Germinal center (tissue), 1 donor: ENCODE measurements at regions not wholly inside any gene's neighbourhood (a gene's known extent, or its start where the extent isn't known, plus 50 kb on each side); places are given as distances from the start of the nearest gene placed in this dataset.
"Not testable (repeated sequence)": the region's sequence is repeated elsewhere in the genome, so short reads cannot be mapped to it uniquely, and the experiment has no call there.

Source experiments
- DNase-seq: peaks from one replicate; pipeline ENCODE4 v3.0.0; 2012; ENCODE audit warnings: mixed read lengths, low spot score

- DNase-seq = no peak
These were observed 267.8 kb upstream of the NRP1 start for GRCh38 chr10:33602278-33602677.

GRCh38 chr10:33600381-33600780, 265.9 kb upstream of the NRP1 start:
- no peak for DNase-seq

GRCh38 chr10:33596422-33596821, 262.0 kb upstream of the NRP1 start:
- DNase-seq = no peak

- no peak for DNase-seq
These were observed 260.0 kb upstream of the NRP1 start for GRCh38 chr10:33594475-33594874.

GRCh38 chr10:33588974-33589600, 254.6 kb upstream of the NRP1 start:
- DNase-seq = no peak

GRCh38 chr10:33584596-33584995, 250.1 kb upstream of the NRP1 start:
- not testable (repeated sequence) for DNase-seq

GRCh38 chr10:33579996-33580395, 245.5 kb upstream of the NRP1 start:
- no peak for DNase-seq

GRCh38 chr10:33573606-33574005, 239.1 kb upstream of the NRP1 start:
- no peak for DNase-seq

GRCh38 chr10:33571616-33572015, 237.1 kb upstream of the NRP1 start:
- DNase-seq = no peak

GRCh38 chr10:33570495-33570894, 236.0 kb upstream of the NRP1 start:
- DNase-seq = no peak

- DNase-seq = no peak
These were observed 235.2 kb upstream of the NRP1 start for GRCh38 chr10:33569702-33570101.

GRCh38 chr10:33566426-33566825, 232.0 kb upstream of the NRP1 start:
- no peak for DNase-seq

GRCh38 chr10:33566001-33566400, 231.5 kb upstream of the NRP1 start:
- DNase-seq = no peak

GRCh38 chr10:33565231-33565630, 230.8 kb upstream of the NRP1 start:
- DNase-seq = no peak

- no peak for DNase-seq
These were observed 224.6 kb upstream of the NRP1 start for GRCh38 chr10:33559105-33559504.

- no peak for DNase-seq
These were observed 222.8 kb upstream of the NRP1 start for GRCh38 chr10:33557313-33557712.

- no peak for DNase-seq
These were observed 222.2 kb upstream of the NRP1 start for GRCh38 chr10:33556620-33557019.

GRCh38 chr10:33556103-33556502, 221.6 kb upstream of the NRP1 start:
- no peak for DNase-seq

GRCh38 chr10:33553748-33554571, 219.5 kb upstream of the NRP1 start:
- DNase-seq = no peak

GRCh38 chr10:33552290-33552689, 217.8 kb upstream of the NRP1 start:
- DNase-seq = no peak

GRCh38 chr10:33550811-33551210, 216.3 kb upstream of the NRP1 start:
- DNase-seq = no peak

- DNase-seq = no peak
These were observed 213.5 kb upstream of the NRP1 start for GRCh38 chr10:33547976-33548375.

- DNase-seq = no peak
These were observed 211.6 kb upstream of the NRP1 start for GRCh38 chr10:33546031-33546430.
